ENCODE measurements at regions not wholly inside any gene's neighbourhood (a gene's known extent, or its start where the extent isn't known, plus 50 kb on each side); places are given as distances from the start of the nearest gene placed in this dataset.

DNA sequence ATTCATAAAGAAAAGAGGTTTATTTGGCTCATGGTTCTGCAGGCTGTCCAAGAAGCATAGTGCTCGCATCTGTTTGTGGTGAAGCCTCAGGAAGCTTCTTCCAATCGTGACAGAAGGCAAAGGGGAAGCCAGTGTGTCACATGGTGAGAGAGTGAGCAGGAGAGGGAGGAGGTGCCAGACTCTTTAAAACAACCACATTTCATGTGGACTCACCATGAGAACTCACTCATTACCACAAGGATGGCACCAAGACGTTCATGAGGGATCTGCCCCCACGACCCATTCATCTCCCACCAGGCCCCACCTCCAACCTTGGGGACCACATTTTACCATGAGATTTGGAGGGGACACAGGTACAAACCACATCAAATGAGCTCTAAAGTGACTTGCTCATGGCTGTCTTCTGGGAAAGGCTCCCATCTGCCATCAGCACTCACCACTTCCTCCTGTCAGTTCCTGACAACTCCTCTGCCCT is 327.3 kb upstream of the TLE3 start:
- TF ChIP-seq, protein P1, sequence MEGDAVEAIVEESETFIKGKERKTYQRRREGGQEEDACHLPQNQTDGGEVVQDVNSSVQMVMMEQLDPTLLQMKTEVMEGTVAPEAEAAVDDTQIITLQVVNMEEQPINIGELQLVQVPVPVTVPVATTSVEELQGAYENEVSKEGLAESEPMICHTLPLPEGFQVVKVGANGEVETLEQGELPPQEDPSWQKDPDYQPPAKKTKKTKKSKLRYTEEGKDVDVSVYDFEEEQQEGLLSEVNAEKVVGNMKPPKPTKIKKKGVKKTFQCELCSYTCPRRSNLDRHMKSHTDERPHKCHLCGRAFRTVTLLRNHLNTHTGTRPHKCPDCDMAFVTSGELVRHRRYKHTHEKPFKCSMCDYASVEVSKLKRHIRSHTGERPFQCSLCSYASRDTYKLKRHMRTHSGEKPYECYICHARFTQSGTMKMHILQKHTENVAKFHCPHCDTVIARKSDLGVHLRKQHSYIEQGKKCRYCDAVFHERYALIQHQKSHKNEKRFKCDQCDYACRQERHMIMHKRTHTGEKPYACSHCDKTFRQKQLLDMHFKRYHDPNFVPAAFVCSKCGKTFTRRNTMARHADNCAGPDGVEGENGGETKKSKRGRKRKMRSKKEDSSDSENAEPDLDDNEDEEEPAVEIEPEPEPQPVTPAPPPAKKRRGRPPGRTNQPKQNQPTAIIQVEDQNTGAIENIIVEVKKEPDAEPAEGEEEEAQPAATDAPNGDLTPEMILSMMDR (IDR thresholded peaks at IDR 0.05; ENCODE audit: low read depth, low read length), result no peak
- TF ChIP-seq POLR2A (IDR thresholded peaks at IDR 0.05; ENCODE audit: extremely low read depth, insufficient read length), result no peak
